Coronary artery (tissue), 2 donors: ENCODE measurements at regions not wholly inside any gene's neighbourhood (a gene's known extent, or its start where the extent isn't known, plus 50 kb on each side); places are given as distances from the start of the nearest gene placed in this dataset.

Source experiments
- DNase-seq: peaks from one replicate; pipeline ENCODE4 v3.0.0-alpha.2; 2017; ENCODE audit warnings: low spot score
- H3K27ac ChIP-seq, 2 donors: fragments of 200-600 bp; sonication (generic); one replicate each; pipeline ENCODE4 v1.5.1; 2016 to 2019
- H3K4me3 ChIP-seq: fragments of 200-600 bp; sonication (generic); 2 replicates; pipeline ENCODE4 v1.5.1; 2016; ENCODE audit warnings: mild to moderate bottlenecking, moderate library complexity
- CTCF ChIP-seq: fragments of 200-600 bp; sonication (generic); IDR thresholded peaks from one replicate; pipeline ENCODE4 v1.5.1; 2019; ENCODE audit warnings: antibody characterized with exemption

GRCh38 chr4:117515921-117516320, 430.5 kb upstream of the TRAM1L1 start:
- DNase-seq = no peak
- TF ChIP-seq CTCF = no peak
- H3K4me3 ChIP-seq = no peak overlapping the region
- H3K27ac ChIP-seq = no peak overlapping the region

DNA sequence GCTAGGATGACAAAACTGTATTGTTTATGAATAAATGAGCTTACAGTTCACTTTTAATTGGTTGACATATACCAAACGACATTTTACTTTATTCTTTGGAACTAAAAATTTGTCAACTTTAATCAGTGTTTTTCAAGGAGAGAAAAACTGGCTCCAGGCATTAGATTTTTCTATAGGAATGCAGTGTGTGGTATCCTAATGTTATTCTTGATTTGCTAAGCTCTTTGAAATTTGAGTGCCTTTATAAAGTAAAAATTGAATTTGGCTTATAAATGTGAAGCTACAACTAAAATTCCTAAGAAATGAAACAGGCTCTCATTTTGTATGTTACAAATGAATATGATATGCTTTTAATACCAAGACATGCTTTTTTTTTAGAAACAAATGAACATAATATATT, 442.2 kb upstream of the TRAM1L1 start:
- TF ChIP-seq CTCF = no peak
- no peak for DNase-seq
- H3K4me3 ChIP-seq = no peak overlapping the region
- H3K27ac ChIP-seq = no peak overlapping the region

DNA sequence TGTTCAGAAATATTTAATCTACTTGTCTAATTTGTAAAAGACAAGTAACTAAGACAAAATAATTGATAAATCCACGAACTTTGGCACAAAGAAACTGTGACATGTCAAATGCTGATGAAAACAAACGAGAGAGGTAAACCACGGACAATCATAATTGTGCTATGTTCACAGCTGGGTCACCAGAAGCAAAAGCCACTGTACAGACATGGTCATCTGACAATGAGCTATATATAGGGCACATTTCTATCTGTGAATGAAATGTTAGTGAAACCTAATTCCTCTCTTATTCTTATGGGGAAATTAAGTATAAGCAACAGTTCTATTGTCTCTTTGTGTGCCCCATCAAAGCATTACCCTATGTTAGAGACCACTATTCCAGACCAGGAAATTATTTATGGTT, 444.0 kb upstream of the TRAM1L1 start:
- Histone ChIP-seq H3K4me3 (no peak overlapping the region), H3K27ac (no peak overlapping the region)
- TF ChIP-seq CTCF = no peak
- DNase-seq = no peak

GRCh38 chr4:117533501-117533900, 448.1 kb upstream of the TRAM1L1 start:
- no peak overlapping the region for H3K27ac ChIP-seq
- H3K4me3 ChIP-seq = no peak overlapping the region
- TF ChIP-seq CTCF = no peak
- DNase-seq = no peak

GRCh38 chr4:117545039-117545438, 459.7 kb upstream of the TRAM1L1 start:
- TF ChIP-seq CTCF = no peak
- DNase-seq = no peak
- no peak overlapping the region for H3K27ac ChIP-seq
- no peak overlapping the region for H3K4me3 ChIP-seq

DNA sequence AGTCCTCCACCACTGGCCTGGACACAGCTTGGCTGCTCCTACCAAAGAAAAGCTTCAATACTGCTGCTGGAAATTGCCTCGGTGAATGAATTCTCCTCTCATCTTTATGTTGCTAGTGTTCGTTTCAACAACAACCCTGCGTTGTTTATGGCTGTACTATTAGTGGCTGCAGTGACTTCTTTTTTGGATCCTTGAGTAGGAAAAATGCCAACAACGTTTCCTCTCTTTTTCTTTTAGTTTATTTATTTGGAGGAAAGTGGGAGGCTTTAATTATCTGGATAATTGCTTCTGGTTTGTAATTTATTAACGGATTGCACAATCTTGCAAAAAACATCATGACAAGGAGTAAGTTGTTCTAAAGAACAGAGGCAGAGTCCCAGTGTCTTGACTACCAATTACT, 464.1 kb upstream of the TRAM1L1 start:
- H3K27ac ChIP-seq = no peak overlapping the region

DNA sequence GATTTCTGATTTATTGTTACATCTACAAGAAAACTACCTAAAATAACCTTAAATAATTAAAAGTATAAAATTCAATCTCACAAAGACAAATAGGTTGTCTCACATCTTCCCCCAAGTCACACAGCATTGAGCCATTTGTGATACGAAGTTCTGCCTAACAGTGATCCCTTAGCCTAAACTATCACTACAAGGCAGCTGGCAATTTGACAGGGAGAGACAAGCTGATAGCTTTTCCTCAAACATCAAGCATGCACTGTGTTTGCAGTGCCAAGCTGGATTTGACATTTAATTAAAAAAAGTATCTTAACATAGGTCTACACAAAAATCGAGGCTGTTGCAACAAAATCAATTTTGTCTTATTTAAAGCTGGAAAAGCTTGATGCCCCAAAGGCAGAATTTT, 464.7 kb upstream of the TRAM1L1 start:
- no peak overlapping the region for H3K27ac ChIP-seq
- DNase-seq = no peak
- TF ChIP-seq CTCF = no peak
- H3K4me3 ChIP-seq = no peak overlapping the region

More for the DNA sequence above, 464.1 kb upstream of the TRAM1L1 start:
- no peak overlapping the region for H3K4me3 ChIP-seq
- no peak for DNase-seq
- TF ChIP-seq CTCF = no peak
